ENCODE measurements at regions not wholly inside any gene's neighbourhood (a gene's known extent, or its start where the extent isn't known, plus 50 kb on each side); places are given as distances from the start of the nearest gene placed in this dataset.
A peak's percentile ranks its signal among the peaks of the same experiment; 100 is the strongest.

DNA sequence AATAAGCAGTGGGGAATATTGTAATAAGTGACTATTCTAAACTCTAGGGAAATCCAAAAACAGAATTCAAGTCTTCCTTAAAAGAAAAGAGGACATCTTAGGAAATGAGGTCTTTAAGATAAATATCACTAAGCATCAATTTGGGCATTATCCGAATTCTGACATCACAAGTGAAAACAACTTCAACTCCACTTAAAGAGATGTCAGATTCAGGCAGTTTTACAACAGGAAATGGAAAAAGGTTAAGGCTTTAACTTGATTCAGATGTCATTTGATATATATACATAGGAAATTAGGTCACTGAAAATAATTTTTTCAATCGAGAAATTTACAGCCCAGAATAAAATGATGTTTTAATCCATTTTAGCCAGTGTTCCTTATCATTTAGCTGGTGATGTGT is 435.4 kb downstream of the SETD4 start:
- H3K4me1 ChIP-seq (ENCODE audit: control insufficient read depth in 1 of 2, insufficient read depth in 2 of 2, low read depth in 1 of 2, low read length in 1 of 2), result peaks cover 0 to under 1% of the 10 kb centered on the region in 2 experiments; a peak in 1 of 4 replicates
- H2AFZ ChIP-seq (ENCODE audit: low read depth), result no peak overlapping the region
- CTCF ChIA-PET, result interaction anchor here (1.0 kb wide), 1 partner anchor 9 kb away, joined by 3 read pairs; no protein-coding TSS in a partner anchor
- H3K9me3 ChIP-seq, result peaks cover 10% of the 10 kb centered on the region; the same call in 1 of the 2 replicates
- H3K4me3 ChIP-seq (ENCODE audit: low read depth in 2 of 2, low read length in 1 of 2), result no peak overlapping the region
- peaks cover 8% of the 10 kb centered on the region for H3F3A ChIP-seq (replicated peaks; ENCODE audit: insufficient read depth)
- no peaks in the 10 kb centered on the region for H4K20me1 ChIP-seq (ENCODE audit: insufficient read depth)
- H3K27ac ChIP-seq (ENCODE audit: low read depth in 2 of 2, low read length in 1 of 2), result peak overlapping the region in 1 of 2 experiments; percentile 11; a peak in 1 of 4 replicates
- no peaks in the 10 kb centered on the region for H3K36me3 ChIP-seq (replicated peaks in 1 of 2; ENCODE audit: control insufficient read depth in 1 of 2, insufficient read depth in 2 of 2, low read length in 1 of 2)
- WGBS (ENCODE audit: low lambda C conversion rate), result 5% methylated on average over 2 of the region's 2 CpGs
- H3K9me2 ChIP-seq, result no peaks in the 10 kb centered on the region
- no peak overlapping the region for H3K4me2 ChIP-seq
- POLR2A ChIA-PET, result no interaction called here
- no peak overlapping the region for H3K9ac ChIP-seq
- H3K79me2 ChIP-seq (ENCODE audit: insufficient read depth), result no peaks in the 10 kb centered on the region
- no peaks in the 10 kb centered on the region for H3K27me3 ChIP-seq (ENCODE audit: insufficient read depth)
- no peak for TF ChIP-seq YY1 (IDR thresholded peaks at IDR 0.05; ENCODE audit: low read depth)
- TF ChIP-seq JUND (IDR thresholded peaks at IDR 0.05), result 0 out of 2 replicates have a peak, but pooled peaks have one; percentile 9
- DNase-seq, result no peak

DNA sequence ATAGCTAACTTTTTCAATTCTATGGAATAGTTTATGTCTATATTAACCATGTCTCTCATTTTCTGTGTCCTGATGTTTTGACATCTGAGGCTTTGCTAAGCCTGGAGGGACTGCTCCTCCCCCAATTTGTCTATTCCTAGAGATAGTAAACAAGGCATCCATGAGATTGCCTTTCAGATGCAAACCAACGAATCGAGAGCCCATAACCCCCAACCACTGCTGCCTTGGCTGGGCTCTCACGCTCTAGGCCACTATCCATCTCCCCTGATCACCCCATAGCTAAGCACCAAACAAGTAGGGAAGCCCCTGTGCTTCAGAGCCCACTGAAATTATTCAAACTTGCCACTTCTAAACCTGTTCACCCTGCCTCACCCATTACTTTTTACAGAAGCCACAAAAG is 437.7 kb downstream of the SETD4 start:
- no peak overlapping the region for H3K4me3 ChIP-seq (ENCODE audit: low read depth in 2 of 2, low read length in 1 of 2)
- no peak for DNase-seq
- H3K9ac ChIP-seq, result no peak overlapping the region
- H3K27me3 ChIP-seq (ENCODE audit: insufficient read depth), result no peaks in the 10 kb centered on the region
- H4K20me1 ChIP-seq (ENCODE audit: insufficient read depth), result no peaks in the 10 kb centered on the region
- no peaks in the 10 kb centered on the region for H3K79me2 ChIP-seq (ENCODE audit: insufficient read depth)
- no peaks in the 10 kb centered on the region for H3K36me3 ChIP-seq (replicated peaks in 1 of 2; ENCODE audit: control insufficient read depth in 1 of 2, insufficient read depth in 2 of 2, low read length in 1 of 2)
- peaks cover 0 to 3% of the 10 kb centered on the region in 2 experiments; a peak in 1 of 4 replicates for H3K4me1 ChIP-seq (ENCODE audit: control insufficient read depth in 1 of 2, insufficient read depth in 2 of 2, low read depth in 1 of 2, low read length in 1 of 2)
- no peak overlapping the region for H3K4me2 ChIP-seq
- TF ChIP-seq MXI1 (IDR thresholded peaks at IDR 0.05; ENCODE audit: low read depth, low read length) (no peak), RCOR1 (IDR thresholded peaks at IDR 0.05; ENCODE audit: low read length) (no peak), GATA2 (CRISPR knock-in tag; IDR thresholded peaks at IDR 0.05) (no peak), TCF12 (IDR thresholded peaks at IDR 0.05) (no peak), SIN3A (IDR thresholded peaks at IDR 0.05; ENCODE audit: borderline replicate concordance, low read depth, low read length) (no peak), SMC3 (IDR thresholded peaks at IDR 0.05; ENCODE audit: low read depth, low read length) (no peak), YY1 (IDR thresholded peaks at IDR 0.05; ENCODE audit: low read depth) (no peak), JUND (IDR thresholded peaks at IDR 0.05) (no peak)
- TF ChIP-seq, protein P1, sequence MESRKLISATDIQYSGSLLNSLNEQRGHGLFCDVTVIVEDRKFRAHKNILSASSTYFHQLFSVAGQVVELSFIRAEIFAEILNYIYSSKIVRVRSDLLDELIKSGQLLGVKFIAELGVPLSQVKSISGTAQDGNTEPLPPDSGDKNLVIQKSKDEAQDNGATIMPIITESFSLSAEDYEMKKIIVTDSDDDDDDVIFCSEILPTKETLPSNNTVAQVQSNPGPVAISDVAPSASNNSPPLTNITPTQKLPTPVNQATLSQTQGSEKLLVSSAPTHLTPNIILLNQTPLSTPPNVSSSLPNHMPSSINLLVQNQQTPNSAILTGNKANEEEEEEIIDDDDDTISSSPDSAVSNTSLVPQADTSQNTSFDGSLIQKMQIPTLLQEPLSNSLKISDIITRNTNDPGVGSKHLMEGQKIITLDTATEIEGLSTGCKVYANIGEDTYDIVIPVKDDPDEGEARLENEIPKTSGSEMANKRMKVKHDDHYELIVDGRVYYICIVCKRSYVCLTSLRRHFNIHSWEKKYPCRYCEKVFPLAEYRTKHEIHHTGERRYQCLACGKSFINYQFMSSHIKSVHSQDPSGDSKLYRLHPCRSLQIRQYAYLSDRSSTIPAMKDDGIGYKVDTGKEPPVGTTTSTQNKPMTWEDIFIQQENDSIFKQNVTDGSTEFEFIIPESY (IDR thresholded peaks at IDR 0.05; ENCODE audit: borderline replicate concordance, low read depth), result no peak
- H3F3A ChIP-seq (replicated peaks; ENCODE audit: insufficient read depth), result peaks cover 15% of the 10 kb centered on the region
- no peak overlapping the region for H3K27ac ChIP-seq (ENCODE audit: low read depth in 2 of 2, low read length in 1 of 2)
- WGBS (ENCODE audit: low lambda C conversion rate), result 37% methylated on average over 2 of the region's 3 CpGs
- CTCF ChIA-PET, result no interaction called here
- H3K9me2 ChIP-seq, result no peaks in the 10 kb centered on the region
- POLR2A ChIA-PET, result no interaction called here
- H3K9me3 ChIP-seq, result peaks cover 10% of the 10 kb centered on the region; the same call in 1 of the 2 replicates
- no peak overlapping the region for H2AFZ ChIP-seq (ENCODE audit: low read depth)

DNA sequence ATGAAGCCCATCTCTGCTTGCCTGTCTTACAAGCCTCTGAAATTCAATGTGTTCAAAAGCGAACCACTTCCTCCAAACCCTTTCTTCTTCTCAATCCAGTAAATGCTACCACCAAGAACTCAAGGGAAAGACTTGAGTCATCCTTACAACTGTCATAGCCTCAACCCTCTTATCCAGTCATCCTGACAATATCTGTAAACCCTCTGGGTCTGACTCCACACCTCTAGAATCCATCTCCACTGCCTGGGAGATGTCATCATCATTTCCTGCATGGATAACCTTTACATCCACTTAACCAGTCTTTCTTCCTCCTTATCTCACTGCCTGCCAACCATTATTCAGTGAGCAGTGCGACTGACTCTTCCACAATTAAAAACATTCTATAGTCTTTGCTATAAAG is 441.1 kb downstream of the SETD4 start:
- Histone ChIP-seq H4K20me1 (ENCODE audit: insufficient read depth) (no peaks in the 10 kb centered on the region), H3K4me3 (ENCODE audit: low read depth in 2 of 2, low read length in 1 of 2) (no peak overlapping the region), H3K4me1 (ENCODE audit: control insufficient read depth in 1 of 2, insufficient read depth in 2 of 2, low read depth in 1 of 2, low read length in 1 of 2) (peaks cover 0 to 3% of the 10 kb centered on the region in 2 experiments; a peak in 1 of 4 replicates), H3K79me2 (ENCODE audit: insufficient read depth) (no peaks in the 10 kb centered on the region), H2AFZ (ENCODE audit: low read depth) (peak overlapping the region; percentile 1; the same call in 1 of the 2 replicates), H3K36me3 (replicated peaks in 1 of 2; ENCODE audit: control insufficient read depth in 1 of 2, insufficient read depth in 2 of 2, low read length in 1 of 2) (no peaks in the 10 kb centered on the region), H3K9ac (peak overlapping the region; percentile 7; the same call in 1 of the 2 replicates), H3K9me3 (peaks cover 10% of the 10 kb centered on the region; the same call in 1 of the 2 replicates), H3K9me2 (no peaks in the 10 kb centered on the region), H3F3A (replicated peaks; ENCODE audit: insufficient read depth) (peaks cover 17% of the 10 kb centered on the region), H3K27ac (ENCODE audit: low read depth in 2 of 2, low read length in 1 of 2) (peak overlapping the region in 1 of 2 experiments; percentile 55; a peak in 2 of 4 replicates), H3K27me3 (ENCODE audit: insufficient read depth) (no peaks in the 10 kb centered on the region), H3K4me2 (0 out of 2 replicates have a peak overlapping the region, but pooled peaks have one; percentile 2)
- POLR2A ChIA-PET, result no interaction called here
- CTCF ChIA-PET, result no interaction called here
- 14% methylated on average over 2 of the region's 2 CpGs for WGBS (ENCODE audit: low lambda C conversion rate)
- no peak for DNase-seq
- TF ChIP-seq NRF1 (IDR thresholded peaks at IDR 0.05; ENCODE audit: low read depth, low read length) (no peak), RXRA (IDR thresholded peaks at IDR 0.05; ENCODE audit: borderline replicate concordance, low read depth) (peak; percentile 23; the same call in 1 of the 2 replicates), EP300 (IDR thresholded peaks at IDR 0.05; ENCODE audit: borderline replicate concordance in 1 of 2, low read depth in 1 of 2, low read length in 1 of 2) (peak in 1 of 2 experiments; percentile 72; a peak in 1 of 4 replicates), TEAD4 (IDR thresholded peaks at IDR 0.05; ENCODE audit: borderline replicate concordance, insufficient read depth) (peak; percentile 53; the same call in 1 of the 2 replicates), SMC3 (IDR thresholded peaks at IDR 0.05; ENCODE audit: low read depth, low read length) (no peak)
- TF ChIP-seq, protein P2, sequence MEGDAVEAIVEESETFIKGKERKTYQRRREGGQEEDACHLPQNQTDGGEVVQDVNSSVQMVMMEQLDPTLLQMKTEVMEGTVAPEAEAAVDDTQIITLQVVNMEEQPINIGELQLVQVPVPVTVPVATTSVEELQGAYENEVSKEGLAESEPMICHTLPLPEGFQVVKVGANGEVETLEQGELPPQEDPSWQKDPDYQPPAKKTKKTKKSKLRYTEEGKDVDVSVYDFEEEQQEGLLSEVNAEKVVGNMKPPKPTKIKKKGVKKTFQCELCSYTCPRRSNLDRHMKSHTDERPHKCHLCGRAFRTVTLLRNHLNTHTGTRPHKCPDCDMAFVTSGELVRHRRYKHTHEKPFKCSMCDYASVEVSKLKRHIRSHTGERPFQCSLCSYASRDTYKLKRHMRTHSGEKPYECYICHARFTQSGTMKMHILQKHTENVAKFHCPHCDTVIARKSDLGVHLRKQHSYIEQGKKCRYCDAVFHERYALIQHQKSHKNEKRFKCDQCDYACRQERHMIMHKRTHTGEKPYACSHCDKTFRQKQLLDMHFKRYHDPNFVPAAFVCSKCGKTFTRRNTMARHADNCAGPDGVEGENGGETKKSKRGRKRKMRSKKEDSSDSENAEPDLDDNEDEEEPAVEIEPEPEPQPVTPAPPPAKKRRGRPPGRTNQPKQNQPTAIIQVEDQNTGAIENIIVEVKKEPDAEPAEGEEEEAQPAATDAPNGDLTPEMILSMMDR (IDR thresholded peaks at IDR 0.05), result no peak
- TF ChIP-seq, protein P1 (IDR thresholded peaks at IDR 0.05; ENCODE audit: borderline replicate concordance, low read depth), result 0 out of 2 replicates have a peak, but pooled peaks have one; percentile 42

Measured in SK-N-SH (cell line).